HEK293 (cell line): ENCODE measurements at regions not wholly inside any gene's neighbourhood (a gene's known extent, or its start where the extent isn't known, plus 50 kb on each side); places are given as distances from the start of the nearest gene placed in this dataset.

Experiments
- CTCF ChIA-PET: fragments of 350-600 bp; formaldehyde crosslinking; extraction: SDS; loops from one replicate; lab custom pipeline; 2021; ENCODE audit warnings: antibody characterized with exemption; lab: Yijun Ruan, JAX
- POLR2A ChIA-PET: fragments of 300-600 bp; formaldehyde crosslinking; extraction: SDS; loops from one replicate; lab custom pipeline; 2020; ENCODE audit warnings: antibody characterized with exemption, inconsistent platforms; lab: Yijun Ruan, JAX
- H3K27ac ChIP-seq: fragments of 200-500 bp; sonication (Bioruptor generic); 2 replicates; pipeline ENCODE4 v1.5.1; 2014; ENCODE audit warnings: low read depth, low read length, control low read depth, inconsistent platforms; ENCODE audit errors: extremely low read depth
- H3K36me3 ChIP-seq, 2 experiments: fragments of 200-500 bp in 1 of 2; sonication (Bioruptor generic) in 1 of 2; 1 replicate in 1 of 2; 2 replicates in 1 of 2; pipeline ENCODE4 v1.5.1; 2014 to 2017; ENCODE audit warnings: inconsistent platforms in 2 of 2, low read length in 2 of 2; ENCODE audit not compliant: control insufficient read depth in 2 of 2, insufficient read depth in 1 of 2
- H3K4me1 ChIP-seq: fragments of 200-500 bp; sonication (Bioruptor generic); 2 replicates; pipeline ENCODE4 v1.5.1; 2014; ENCODE audit warnings: mild to moderate bottlenecking, low read length, inconsistent platforms; ENCODE audit not compliant: control insufficient read depth, insufficient read depth
- H3K4me3 ChIP-seq: 2 replicates; pipeline ENCODE4 v1.5.1; 2011; ENCODE audit warnings: low read depth, mild to moderate bottlenecking, control low read depth, low read length, moderate library complexity
- H3K9me3 ChIP-seq: fragments of 200-500 bp; sonication (Bioruptor generic); 2 replicates; pipeline ENCODE4 v1.5.1; 2014; ENCODE audit warnings: low read depth, low read length, inconsistent platforms; ENCODE audit not compliant: control insufficient read depth, insufficient read depth
- INSM2 ChIP-seq: fragments of 450-650 bp; formaldehyde crosslinking; IDR thresholded peaks from 2 replicates; pipeline ENCODE4 v1.5.1; 2016; ENCODE audit warnings: missing biosample characterization, missing genetic modification characterization
- KLF16 ChIP-seq: fragments of 450-650 bp; formaldehyde crosslinking; IDR thresholded peaks from 2 replicates; pipeline ENCODE4 v1.5.1; 2017; ENCODE audit warnings: missing biosample characterization, missing genetic modification characterization
- PBX3 ChIP-seq: sonication (generic); formaldehyde crosslinking; IDR thresholded peaks from 2 replicates; pipeline ENCODE4 v1.8.1; 2022; ENCODE audit warnings: mild to moderate bottlenecking, moderate library complexity, missing genetic modification reagents
- PRDM4 ChIP-seq: fragments of 450-650 bp; formaldehyde crosslinking; IDR thresholded peaks from 2 replicates; pipeline ENCODE4 v1.5.1; 2017; ENCODE audit warnings: missing biosample characterization, missing genetic modification characterization
- ZBTB10 ChIP-seq: fragments of 450-650 bp; formaldehyde crosslinking; IDR thresholded peaks from 2 replicates; pipeline ENCODE4 v1.5.1; 2016; ENCODE audit warnings: missing biosample characterization, missing genetic modification characterization
- ZEB2 ChIP-seq: fragments of 450-650 bp; formaldehyde crosslinking; IDR thresholded peaks from 2 replicates; pipeline ENCODE4 v1.5.1; 2016; ENCODE audit warnings: missing biosample characterization, missing genetic modification characterization
- ZNF248 ChIP-seq: fragments of 450-650 bp; formaldehyde crosslinking; IDR thresholded peaks from 2 replicates; pipeline ENCODE4 v1.5.1; 2017; ENCODE audit warnings: missing biosample characterization, missing genetic modification characterization
- ZNF26 ChIP-seq: fragments of 450-650 bp; formaldehyde crosslinking; IDR thresholded peaks from 2 replicates; pipeline ENCODE4 v1.5.1; 2016; ENCODE audit warnings: missing biosample characterization, missing genetic modification characterization
- ZNF311 ChIP-seq: fragments of 450-650 bp; formaldehyde crosslinking; IDR thresholded peaks from 2 replicates; pipeline ENCODE4 v1.5.1; 2017; ENCODE audit warnings: missing biosample characterization, missing genetic modification characterization, borderline replicate concordance
- ZNF37A ChIP-seq: fragments of 450-650 bp; IDR thresholded peaks from 2 replicates; pipeline ENCODE4 v1.5.1; 2018; ENCODE audit warnings: missing biosample characterization, missing genetic modification characterization
- ZNF394 ChIP-seq: fragments of 450-650 bp; formaldehyde crosslinking; IDR thresholded peaks from 2 replicates; pipeline ENCODE4 v1.5.1; 2016; ENCODE audit warnings: missing biosample characterization, missing genetic modification characterization, mild to moderate bottlenecking, moderate library complexity, borderline replicate concordance
- ZNF585B ChIP-seq: fragments of 450-650 bp; formaldehyde crosslinking; IDR thresholded peaks from 2 replicates; pipeline ENCODE4 v1.5.1; 2016; ENCODE audit warnings: missing biosample characterization, missing genetic modification characterization
- ZNF596 ChIP-seq: fragments of 450-650 bp; IDR thresholded peaks from 2 replicates; pipeline ENCODE4 v1.5.0; 2018; ENCODE audit warnings: missing biosample characterization, mild to moderate bottlenecking, missing genetic modification characterization, moderate library complexity
- ZNF677 ChIP-seq: fragments of 450-650 bp; IDR thresholded peaks from 2 replicates; pipeline ENCODE4 v1.5.0; 2018; ENCODE audit warnings: missing biosample characterization, mild to moderate bottlenecking, missing genetic modification characterization, moderate library complexity
- ZNF701 ChIP-seq: fragments of 450-650 bp; formaldehyde crosslinking; IDR thresholded peaks from 2 replicates; pipeline ENCODE4 v1.5.1; 2016; ENCODE audit warnings: missing biosample characterization, missing genetic modification characterization
- ZNF704 ChIP-seq: fragments of 450-650 bp; formaldehyde crosslinking; IDR thresholded peaks from 2 replicates; pipeline ENCODE4 v1.5.1; 2016; ENCODE audit warnings: missing biosample characterization, missing genetic modification characterization
- ZNF747 ChIP-seq: fragments of 450-650 bp; formaldehyde crosslinking; IDR thresholded peaks from 2 replicates; pipeline ENCODE4 v1.5.1; 2016; ENCODE audit warnings: missing biosample characterization, missing genetic modification characterization
- ZNF843 ChIP-seq: fragments of 450-650 bp; formaldehyde crosslinking; IDR thresholded peaks from 2 replicates; pipeline ENCODE4 v1.5.1; 2016; ENCODE audit warnings: missing biosample characterization, missing genetic modification characterization

GRCh38 chr6:113699239-113699638 is 157.9 kb upstream of the MARCKS start (continued):
- no peak for TF ChIP-seq ZBTB10 (tag by site-specific recombination)
- TF ChIP-seq ZNF677: no peak

- no peaks in the 10 kb centered on the region for H3K36me3 ChIP-seq
- no peak overlapping the region for H3K27ac ChIP-seq
- no peaks in the 10 kb centered on the region for H3K9me3 ChIP-seq
- CTCF ChIA-PET: interaction anchor here (0.6 to 0.8 kb wide), 2 partner anchors 24 to 40 kb away, joined by 3 to 6 read pairs; no protein-coding TSS in a partner anchor
- H3K4me3 ChIP-seq: no peak overlapping the region
- no peaks in the 10 kb centered on the region for H3K4me1 ChIP-seq
- TF ChIP-seq ZNF585B (tag by site-specific recombination): no peak
- no peak for TF ChIP-seq ZNF704 (tag by site-specific recombination)
- no peak for TF ChIP-seq ZNF37A (tag by site-specific recombination)
- TF ChIP-seq INSM2 (tag by site-specific recombination): no peak
- TF ChIP-seq PRDM4: no peak
- TF ChIP-seq ZNF747 (tag by site-specific recombination): no peak
- no peak for TF ChIP-seq ZNF311 (tag by site-specific recombination)
- TF ChIP-seq ZNF596 (tag by site-specific recombination): no peak
- TF ChIP-seq ZNF248 (tag by site-specific recombination): no peak
- TF ChIP-seq ZNF394: no peak
- TF ChIP-seq KLF16: no peak
- TF ChIP-seq ZEB2 (tag by site-specific recombination): no peak
- TF ChIP-seq ZNF26 (tag by site-specific recombination): no peak
- no peak for TF ChIP-seq ZNF701 (tag by site-specific recombination)
- no peak for TF ChIP-seq PBX3 (CRISPR knock-in tag)
- TF ChIP-seq ZNF843: no peak
- POLR2A ChIA-PET: interaction anchor here (0.7 kb wide), 1 partner anchor 12 kb away, joined by 3 read pairs; no protein-coding TSS in a partner anchor
These were observed 155.4 kb upstream of the MARCKS start for GRCh38 chr6:113701552-113702254.
